ENCODE measurements at regions not wholly inside any gene's neighbourhood (a gene's known extent, or its start where the extent isn't known, plus 50 kb on each side); places are given as distances from the start of the nearest gene placed in this dataset.

GRCh38 chr9:91073811-91074771, 272.5 kb downstream of the SYK start:
- TF ChIP-seq, protein P1, sequence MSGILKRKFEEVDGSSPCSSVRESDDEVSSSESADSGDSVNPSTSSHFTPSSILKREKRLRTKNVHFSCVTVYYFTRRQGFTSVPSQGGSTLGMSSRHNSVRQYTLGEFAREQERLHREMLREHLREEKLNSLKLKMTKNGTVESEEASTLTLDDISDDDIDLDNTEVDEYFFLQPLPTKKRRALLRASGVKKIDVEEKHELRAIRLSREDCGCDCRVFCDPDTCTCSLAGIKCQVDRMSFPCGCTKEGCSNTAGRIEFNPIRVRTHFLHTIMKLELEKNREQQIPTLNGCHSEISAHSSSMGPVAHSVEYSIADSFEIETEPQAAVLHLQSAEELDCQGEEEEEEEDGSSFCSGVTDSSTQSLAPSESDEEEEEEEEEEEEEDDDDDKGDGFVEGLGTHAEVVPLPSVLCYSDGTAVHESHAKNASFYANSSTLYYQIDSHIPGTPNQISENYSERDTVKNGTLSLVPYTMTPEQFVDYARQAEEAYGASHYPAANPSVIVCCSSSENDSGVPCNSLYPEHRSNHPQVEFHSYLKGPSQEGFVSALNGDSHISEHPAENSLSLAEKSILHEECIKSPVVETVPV (CRISPR knock-in tag; IDR thresholded peaks at IDR 0.05): no peak
- no peak for TF ChIP-seq ZFP30 (CRISPR knock-in tag; IDR thresholded peaks at IDR 0.05)
- TF ChIP-seq ARNTL (CRISPR knock-in tag; IDR thresholded peaks at IDR 0.05; ENCODE audit: borderline replicate concordance, low read depth): no peak
- no peak for TF ChIP-seq PATZ1 (CRISPR knock-in tag; IDR thresholded peaks at IDR 0.05; ENCODE audit: borderline replicate concordance)
- no peak for TF ChIP-seq RARB (CRISPR knock-in tag; IDR thresholded peaks at IDR 0.05)
- TF ChIP-seq OSR1 (CRISPR knock-in tag; IDR thresholded peaks at IDR 0.05): no peak
- TF ChIP-seq CSDC2 (CRISPR knock-in tag; IDR thresholded peaks at IDR 0.05): no peak
- no peak for TF ChIP-seq PPARA (CRISPR knock-in tag; IDR thresholded peaks at IDR 0.05; ENCODE audit: borderline replicate concordance)
